Heart right ventricle (tissue), 16 donors: ENCODE measurements at regions not wholly inside any gene's neighbourhood (a gene's known extent, or its start where the extent isn't known, plus 50 kb on each side); places are given as distances from the start of the nearest gene placed in this dataset.

ENCODE experiments used
- ATAC-seq, 8 donors: fragments of 200-7000 bp; cut with Tn5 transposase; one replicate each; pipeline ENCODE4 v1.9.1; 2020; ENCODE audit warnings: mild to moderate bottlenecking in 8 of 8, moderate library complexity in 8 of 8, moderate number of reproducible peaks in 1 of 8
- DNase-seq, 2 donors: peaks; one replicate each; pipeline ENCODE4 v3.0.0-alpha.2; 2020
- H3K27ac ChIP-seq, 10 donors: fragments of 200-600 bp; sonication (generic) in 2 of 10; one replicate each; pipeline versions ENCODE4 v1.5.0 to v1.8.0; 2020 to 2022; ENCODE audit warnings: mild to moderate bottlenecking in 3 of 10
- H3K27me3 ChIP-seq, 7 donors: fragments of 200-600 bp; one replicate each; pipeline ENCODE4 v1.8.0; 2021 to 2022; ENCODE audit warnings: mild to moderate bottlenecking in 2 of 7
- H3K36me3 ChIP-seq, 9 donors: fragments of 200-600 bp; sonication (generic) in 1 of 9; one replicate each; pipeline versions ENCODE4 v1.5.0 to v1.8.0; 2020 to 2022; ENCODE audit warnings: mild to moderate bottlenecking in 2 of 9
- H3K4me1 ChIP-seq, 9 donors: fragments of 200-600 bp; sonication (generic) in 1 of 9; one replicate each; pipeline versions ENCODE4 v1.5.0 to v1.8.0; 2020 to 2022; ENCODE audit warnings: mild to moderate bottlenecking in 4 of 9
- H3K4me3 ChIP-seq, 10 donors: fragments of 200-600 bp; sonication (generic) in 2 of 10; one replicate each; pipeline versions ENCODE4 v1.5.0 to v1.8.0; 2020 to 2022; ENCODE audit warnings: mild to moderate bottlenecking in 7 of 10, moderate library complexity in 2 of 10
- H3K9me3 ChIP-seq, 11 donors: fragments of 200-600 bp in 10 of 11; sonication (generic) in 2 of 11; one replicate each; pipeline versions ENCODE4 v1.5.0 to v1.8.0; 2013 to 2022; ENCODE audit warnings: mild to moderate bottlenecking in 2 of 11, control low read depth in 1 of 11, moderate library complexity in 1 of 11
- WGBS, 2 donors: extraction: QIAGEN DNeasy Blood & Tissue Kit; methylation state at CpG; one replicate each; pipeline ENCODE4 v1.1.7; 2013; ENCODE audit warnings: inconsistent platforms in 1 of 2; 5-methylcytosine and 5-hydroxymethylcytosine counted together
- intact Hi-C, 10 donors: fragments of 100-400 bp; cut with DNase I; formaldehyde crosslinking; loops; one replicate each; pipeline versions ENCODE4 v1.11.1 to v1.14.2; 2022
- TF ChIP-seq, protein P1 (sequence below), 9 donors: fragments of 200-600 bp; sonication (generic) in 2 of 9; IDR thresholded peaks; one replicate each; pipeline versions ENCODE4 v1.5.0 to v1.8.0; 2021 to 2022; ENCODE audit warnings: antibody characterized with exemption in 9 of 9, mild to moderate bottlenecking in 5 of 9, moderate library complexity in 1 of 9
- donor health status: Arrhythmogenic right ventricular cardiomyopathy.
- donor health status: ischemic (EF 13 %, LVEDD 7.1; RV severe dilation, severe dysfunction).
- donor health status: healthy with polysubstance abuse.
- donor health status: DM: no; HTN: yes; CAD: no.
- donor health status: DM: no; HTN: no; CAD: no.
- donor health status: ischemic (EF 25% LVEDD 6.9; RV normal size, moderate dysfunction).
- donor health status: ischemic (EF 25% LVEDD 5.7; RV mildly dilated, moderate dysfunction).
- donor health status: healthy.
- donor health status: DM: yes; HTN: yes; CAD: no.
- donor health status: Ischemic cardiomyopathy.
- donor health status: ischemic (EF 35%, LVEDD 5.7; RV mildly dilated, moderate dysfunction).
- donor health status: nonischemic (EF 11% LVEDD 7.7; RV severe dilation, severe dysfunction).
- donor health status: DM: yes; HTN: yes; CAD: no.
- donor health status: PGD.
- donor health status: ischemic (EF 29% LVEDD 5.4; RV normal size, mild dysfunction).
- donor health status: nonischemic (EF 23%, LVEDD 6.1; RV moderate dilation, normal function).

DNA sequence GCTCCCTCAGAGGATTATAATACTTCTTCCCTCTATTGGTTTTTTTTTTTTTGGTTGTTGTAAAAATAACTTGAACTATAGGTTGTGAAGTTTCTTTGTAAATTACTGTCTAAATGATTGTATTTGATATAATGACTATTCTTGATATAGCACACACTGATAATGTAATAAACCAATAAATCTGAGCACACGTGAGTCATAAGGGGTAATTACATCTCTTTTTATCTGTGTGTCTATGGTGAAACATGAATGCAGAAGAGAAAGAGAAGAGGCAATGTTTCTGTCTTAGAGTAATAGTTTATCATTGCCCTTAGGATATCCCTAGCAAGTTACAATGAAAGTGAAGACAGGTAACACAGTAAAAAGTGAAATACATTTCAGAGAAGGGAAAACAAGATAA lies 64.1 kb upstream of the RAPGEF4 start:
- H3K4me1 ChIP-seq: peaks cover 0 to 4% (median 0%) of the 10 kb centered on the region in 9 donors
- intact Hi-C loops: loop anchor here in 3 of 10 donors (5.0 to 10.0 kb wide), 3 partner anchors 74 to 497 kb away; no protein-coding TSS in a partner anchor
- H3K27me3 ChIP-seq: no peaks in the 10 kb centered on the region
- TF ChIP-seq, protein P1, sequence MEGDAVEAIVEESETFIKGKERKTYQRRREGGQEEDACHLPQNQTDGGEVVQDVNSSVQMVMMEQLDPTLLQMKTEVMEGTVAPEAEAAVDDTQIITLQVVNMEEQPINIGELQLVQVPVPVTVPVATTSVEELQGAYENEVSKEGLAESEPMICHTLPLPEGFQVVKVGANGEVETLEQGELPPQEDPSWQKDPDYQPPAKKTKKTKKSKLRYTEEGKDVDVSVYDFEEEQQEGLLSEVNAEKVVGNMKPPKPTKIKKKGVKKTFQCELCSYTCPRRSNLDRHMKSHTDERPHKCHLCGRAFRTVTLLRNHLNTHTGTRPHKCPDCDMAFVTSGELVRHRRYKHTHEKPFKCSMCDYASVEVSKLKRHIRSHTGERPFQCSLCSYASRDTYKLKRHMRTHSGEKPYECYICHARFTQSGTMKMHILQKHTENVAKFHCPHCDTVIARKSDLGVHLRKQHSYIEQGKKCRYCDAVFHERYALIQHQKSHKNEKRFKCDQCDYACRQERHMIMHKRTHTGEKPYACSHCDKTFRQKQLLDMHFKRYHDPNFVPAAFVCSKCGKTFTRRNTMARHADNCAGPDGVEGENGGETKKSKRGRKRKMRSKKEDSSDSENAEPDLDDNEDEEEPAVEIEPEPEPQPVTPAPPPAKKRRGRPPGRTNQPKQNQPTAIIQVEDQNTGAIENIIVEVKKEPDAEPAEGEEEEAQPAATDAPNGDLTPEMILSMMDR (IDR thresholded peaks at IDR 0.05): no peak
- H3K36me3 ChIP-seq: no peaks in the 10 kb centered on the region
- H3K9me3 ChIP-seq: peaks cover 0 to 14% (median 4%) of the 10 kb centered on the region in 11 donors
- H3K4me3 ChIP-seq: no peak overlapping the region
- ATAC-seq: no peak
- no peak for DNase-seq
- WGBS, 2 donors: 85 to 89% methylated on average over 1 of the region's 1 CpG
- no peak overlapping the region for H3K27ac ChIP-seq

DNA sequence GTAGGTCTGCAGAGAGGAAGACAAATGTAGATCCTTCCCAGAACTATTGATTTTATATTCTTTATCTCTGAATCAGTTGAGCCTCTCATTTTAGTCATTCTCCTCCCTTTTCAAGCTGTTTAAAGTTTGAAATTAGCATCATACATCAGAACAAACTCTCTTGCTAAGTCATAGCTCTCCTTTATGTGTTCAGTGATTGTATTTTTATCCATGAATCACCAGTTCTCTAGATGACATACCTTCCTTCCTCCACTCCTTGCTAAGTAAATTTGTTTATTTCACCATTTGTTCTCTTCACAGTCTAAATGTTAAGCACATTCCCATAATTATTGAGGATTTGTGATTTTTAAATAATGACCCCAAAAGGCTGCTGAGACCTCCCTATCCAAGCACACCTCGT lies 63.5 kb upstream of the RAPGEF4 start:
- WGBS, 2 donors: 89 to 90% methylated on average over 1 of the region's 1 CpG
- intact Hi-C loops: loop anchor here in 3 of 10 donors (5.0 to 10.0 kb wide), 3 partner anchors 75 to 497 kb away; no protein-coding TSS in a partner anchor

DNA sequence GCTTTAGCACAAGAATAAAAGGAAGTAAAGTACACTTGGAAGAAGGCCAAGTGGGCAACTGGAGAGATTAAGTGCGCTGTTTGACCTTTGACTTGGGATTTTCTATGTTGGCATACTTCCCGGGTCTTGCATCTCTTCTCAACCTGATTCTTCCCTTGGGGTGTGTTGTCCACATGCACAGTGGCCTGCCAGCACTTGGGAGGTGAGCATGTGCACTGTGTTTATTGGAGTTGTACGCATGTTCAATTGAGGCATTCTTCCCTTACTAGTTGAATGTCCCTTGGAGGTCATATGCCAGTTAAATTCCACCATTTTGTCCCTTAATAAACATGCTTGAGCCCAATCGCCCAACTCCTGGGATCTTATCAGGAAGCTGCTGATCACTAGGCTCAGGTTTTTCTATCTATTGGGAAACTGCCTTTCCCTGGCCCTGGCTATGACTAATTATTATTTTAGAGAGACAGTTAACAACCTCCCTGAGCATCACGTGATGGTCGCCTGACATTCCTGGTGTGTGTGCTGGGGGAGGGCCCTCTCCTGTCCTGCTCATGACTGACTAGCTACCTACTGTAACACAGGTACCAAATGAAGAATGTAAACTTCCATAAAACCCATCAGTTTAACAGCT lies 62.5 kb upstream of the RAPGEF4 start:
- Histone ChIP-seq H3K36me3 (no peaks in the 10 kb centered on the region), H3K27ac (no peak overlapping the region), H3K9me3 (peaks cover 0 to 14% (median 4%) of the 10 kb centered on the region in 11 donors), H3K4me3 (no peak overlapping the region), H3K4me1 (peaks cover 0 to 4% (median 0%) of the 10 kb centered on the region in 9 donors), H3K27me3 (no peaks in the 10 kb centered on the region)
- TF ChIP-seq, protein P1 (IDR thresholded peaks at IDR 0.05): no peak
- ATAC-seq (no peak), DNase-seq (no peak)
- intact Hi-C loops: loop anchor here in 3 of 10 donors (5.0 to 10.0 kb wide), 3 partner anchors 76 to 498 kb away; no protein-coding TSS in a partner anchor
- WGBS, 2 donors: 82 to 85% methylated on average over 6 of the region's 6 CpGs

More for the DNA sequence above, 63.5 kb upstream of the RAPGEF4 start:
- DNase-seq (no peak), ATAC-seq (no peak)
- Histone ChIP-seq H3K36me3 (no peaks in the 10 kb centered on the region), H3K27ac (no peak overlapping the region), H3K4me3 (no peak overlapping the region), H3K4me1 (peaks cover 0 to 4% (median 0%) of the 10 kb centered on the region in 9 donors), H3K27me3 (no peaks in the 10 kb centered on the region), H3K9me3 (peaks cover 0 to 14% (median 4%) of the 10 kb centered on the region in 11 donors)
- TF ChIP-seq, protein P1 (IDR thresholded peaks at IDR 0.05): no peak

DNA sequence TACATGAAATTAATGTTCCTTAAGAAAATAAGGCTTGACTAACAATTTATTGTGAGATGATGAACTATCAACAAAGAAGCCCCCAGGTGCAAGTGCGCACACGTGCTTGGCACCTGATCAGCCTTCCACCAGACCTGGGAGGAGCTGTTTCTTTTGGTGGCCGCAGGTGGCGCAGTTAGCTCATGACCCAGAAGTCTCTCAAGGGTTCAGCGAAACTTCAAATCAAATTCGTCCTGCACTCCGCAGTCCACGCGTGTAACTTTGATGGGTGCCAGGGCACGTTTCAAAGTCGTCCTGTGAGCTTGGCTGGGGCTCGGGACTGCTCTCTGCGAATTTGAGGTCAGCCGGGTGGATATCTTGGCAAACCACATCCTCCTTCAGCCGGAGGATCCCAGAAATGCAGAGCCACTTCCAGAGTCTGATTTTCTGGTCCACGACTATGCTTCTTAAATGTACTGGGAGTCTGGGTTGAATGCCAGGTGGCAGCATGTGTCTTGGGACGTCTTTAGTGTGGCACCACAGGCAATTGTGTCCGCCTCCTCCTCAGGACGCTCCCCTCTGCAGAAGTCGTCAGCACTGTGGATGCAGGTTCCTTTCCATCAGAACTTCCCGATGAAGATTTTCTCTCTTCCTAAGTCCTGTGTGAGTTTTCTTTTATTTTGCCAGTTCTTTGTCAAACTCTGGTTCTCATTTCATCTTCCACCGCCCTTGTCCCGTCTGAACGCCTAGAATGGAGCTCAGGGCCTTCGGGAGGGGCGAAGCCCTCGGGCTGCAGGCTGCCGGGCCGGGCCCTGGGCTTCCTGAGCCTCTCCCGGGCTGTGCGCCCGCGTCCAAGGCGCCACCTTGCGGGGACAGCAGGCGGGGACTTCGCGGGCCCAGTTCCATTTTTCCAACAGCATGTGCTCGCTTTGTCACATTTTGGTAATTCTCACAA lies 61.3 kb upstream of the RAPGEF4 start:
- WGBS, 2 donors: 51 to 58% methylated on average over 39 of the region's 39 CpGs

More for the DNA sequence above, 61.3 kb upstream of the RAPGEF4 start:
- H3K4me1 ChIP-seq: peaks cover 0 to 4% (median 0%) of the 10 kb centered on the region in 9 donors
- peak; percentile 16 to 55 for DNase-seq
- H3K27ac ChIP-seq: no peak overlapping the region
- H3K4me3 ChIP-seq: peak overlapping the region in 3 of 10 donors; percentile 5 to 14 (median 10)
- intact Hi-C loops: loop anchor here in 3 of 10 donors (5.0 to 10.0 kb wide), 3 partner anchors 77 to 500 kb away; no protein-coding TSS in a partner anchor
- TF ChIP-seq, protein P1 (IDR thresholded peaks at IDR 0.05): peak; percentile 38 to 74 (median 58)
- H3K36me3 ChIP-seq: no peaks in the 10 kb centered on the region
- no peaks in the 10 kb centered on the region for H3K27me3 ChIP-seq
- H3K9me3 ChIP-seq: peaks cover 0 to 14% (median 4%) of the 10 kb centered on the region in 11 donors
- ATAC-seq: peak; percentile 64 to 89 (median 79)
